Stimulated activated CD8-positive, alpha-beta memory T cell treated with anti-CD3 and anti-CD28 coated beads, Interleukin-2, amount 100 ng/mL, for 48 hours (primary cell): ENCODE measurements at regions not wholly inside any gene's neighbourhood (a gene's known extent, or its start where the extent isn't known, plus 50 kb on each side); places are given as distances from the start of the nearest gene placed in this dataset.

Experiments
- DNase-seq, 2 donors: peaks; one replicate each; pipeline ENCODE4 v3.0.0-alpha.2; 2020; ENCODE audit warnings: low read depth in 2 of 2

GRCh38 chr14:61226015-61226654, 55.0 kb downstream of the TMEM30B start:
- DNase-seq: no peak

GRCh38 chr14:61225344-61225743, 55.8 kb downstream of the TMEM30B start:
- DNase-seq: no peak

GRCh38 chr14:61223552-61223951, 57.6 kb downstream of the TMEM30B start:
- no peak for DNase-seq

- DNase-seq: no peak
Observed at GRCh38 chr14:61222388-61222787, 58.8 kb downstream of the TMEM30B start.

- no peak for DNase-seq
Observed at GRCh38 chr14:61221906-61222305, 59.2 kb downstream of the TMEM30B start.

- DNase-seq: no peak
Observed at GRCh38 chr14:61219673-61220072, 61.5 kb downstream of the TMEM30B start.

GRCh38 chr14:61219256-61219655, 61.9 kb downstream of the TMEM30B start:
- no peak for DNase-seq

GRCh38 chr14:61218767-61219166, 62.4 kb downstream of the TMEM30B start:
- no peak for DNase-seq

- no peak for DNase-seq
Observed at GRCh38 chr14:61218157-61218556, 63.0 kb downstream of the TMEM30B start.

GRCh38 chr14:61217516-61217915, 63.6 kb downstream of the TMEM30B start:
- no peak for DNase-seq

GRCh38 chr14:61215222-61216020, 65.7 kb downstream of the TMEM30B start:
- no peak for DNase-seq

- no peak for DNase-seq
Observed at GRCh38 chr14:61213920-61214319, 67.2 kb downstream of the TMEM30B start.

- no peak for DNase-seq
Observed at GRCh38 chr14:61213191-61213621, 67.9 kb downstream of the TMEM30B start.

GRCh38 chr14:61212546-61212945, 68.6 kb downstream of the TMEM30B start:
- DNase-seq: no peak

GRCh38 chr14:61211476-61212255, 69.5 kb downstream of the TMEM30B start:
- no peak for DNase-seq

GRCh38 chr14:61203081-61203753, 77.9 kb downstream of the TMEM30B start:
- DNase-seq: no peak

GRCh38 chr14:61202124-61202523, 79.0 kb downstream of the TMEM30B start:
- no peak for DNase-seq

GRCh38 chr14:61201171-61201570, 80.0 kb downstream of the TMEM30B start:
- no peak for DNase-seq

GRCh38 chr14:61197416-61197815, 83.7 kb downstream of the TMEM30B start:
- DNase-seq: no peak

GRCh38 chr14:61196792-61197191, 84.3 kb downstream of the TMEM30B start:
- DNase-seq: no peak

- no peak for DNase-seq
Observed at GRCh38 chr14:61196034-61196433, 85.1 kb downstream of the TMEM30B start.

GRCh38 chr14:61193476-61193875, 87.7 kb downstream of the TMEM30B start:
- no peak for DNase-seq
